Neutrophil (primary cell): ENCODE measurements at regions not wholly inside any gene's neighbourhood (a gene's known extent, or its start where the extent isn't known, plus 50 kb on each side); places are given as distances from the start of the nearest gene placed in this dataset.

Source experiments
- H3K27ac ChIP-seq: fragments of 200-600 bp; sonication (generic); 2 replicates; pipeline ENCODE4 v1.5.1; 2016; ENCODE audit warnings: mild to moderate bottlenecking, moderate library complexity
- H3K27me3 ChIP-seq: fragments of 200-600 bp; sonication (generic); 2 replicates; pipeline ENCODE4 v1.6.0; 2016; ENCODE audit warnings: mild to moderate bottlenecking
- H3K36me3 ChIP-seq: fragments of 200-600 bp; sonication (generic); 2 replicates; pipeline ENCODE4 v1.5.1; 2017
- H3K4me1 ChIP-seq, 2 experiments: fragments of 200-600 bp in 1 of 2; sonication (generic) in 1 of 2; 1 replicate in 1 of 2; 2 replicates in 1 of 2; pipeline versions ENCODE4 v1.5.1 to v1.6.1; 2013 to 2016; ENCODE audit warnings: low read depth in 1 of 2, low read length in 1 of 2, mild to moderate bottlenecking in 1 of 2, moderate library complexity in 1 of 2; ENCODE audit not compliant: control insufficient read depth in 1 of 2, insufficient read depth in 1 of 2
- H3K4me3 ChIP-seq, 2 experiments: fragments of 200-600 bp in 1 of 2; sonication (generic) in 1 of 2; 1 replicate in 1 of 2; 2 replicates in 1 of 2; pipeline ENCODE4 v1.5.1; 2013 to 2016; ENCODE audit warnings: low read depth in 1 of 2, low read length in 1 of 2, mild to moderate bottlenecking in 1 of 2, moderate library complexity in 1 of 2
- H3K9me3 ChIP-seq: fragments of 200-600 bp; sonication (generic); 2 replicates; pipeline ENCODE4 v1.5.1; 2016
- CTCF ChIP-seq: fragments of 200-600 bp; sonication (generic); IDR thresholded peaks from 2 replicates; pipeline ENCODE4 v1.5.1; 2016; ENCODE audit warnings: antibody characterized with exemption

DNA sequence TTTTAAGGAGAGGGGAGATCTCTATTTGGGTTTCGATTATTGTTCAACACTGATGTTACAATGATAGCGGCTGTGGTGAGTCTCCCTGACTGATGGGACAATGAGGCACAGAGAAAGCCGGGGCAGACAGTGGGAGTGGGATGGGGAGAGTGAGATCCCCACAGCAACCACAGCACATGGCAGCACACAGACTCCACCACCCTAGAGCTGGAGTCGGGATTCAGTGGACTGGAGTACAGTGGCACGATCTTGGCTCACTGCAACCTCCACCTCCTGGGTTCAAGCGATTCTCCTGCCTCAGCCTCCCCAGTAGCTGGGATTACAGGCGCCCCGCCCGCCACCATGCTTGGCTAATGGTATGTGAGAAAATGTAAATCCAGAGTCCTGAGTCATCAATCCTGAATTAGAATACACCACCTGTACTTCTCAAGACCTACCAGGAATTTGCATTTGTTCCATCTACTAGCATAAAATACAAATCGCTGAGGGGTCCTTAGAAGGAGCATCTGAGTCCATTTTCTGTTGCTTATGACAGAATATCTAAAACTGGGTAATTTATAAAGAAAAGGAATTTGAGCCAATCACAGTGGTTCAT lies 125.8 kb downstream of the TOMM20 start:
- no peak for TF ChIP-seq CTCF
- H3K4me3 ChIP-seq = no peak overlapping the region
- H3K27ac ChIP-seq = no peak overlapping the region
- H3K36me3 ChIP-seq = no peaks in the 10 kb centered on the region
- H3K9me3 ChIP-seq = no peaks in the 10 kb centered on the region
- H3K27me3 ChIP-seq = no peaks in the 10 kb centered on the region
- H3K4me1 ChIP-seq = no peaks in the 10 kb centered on the region

DNA sequence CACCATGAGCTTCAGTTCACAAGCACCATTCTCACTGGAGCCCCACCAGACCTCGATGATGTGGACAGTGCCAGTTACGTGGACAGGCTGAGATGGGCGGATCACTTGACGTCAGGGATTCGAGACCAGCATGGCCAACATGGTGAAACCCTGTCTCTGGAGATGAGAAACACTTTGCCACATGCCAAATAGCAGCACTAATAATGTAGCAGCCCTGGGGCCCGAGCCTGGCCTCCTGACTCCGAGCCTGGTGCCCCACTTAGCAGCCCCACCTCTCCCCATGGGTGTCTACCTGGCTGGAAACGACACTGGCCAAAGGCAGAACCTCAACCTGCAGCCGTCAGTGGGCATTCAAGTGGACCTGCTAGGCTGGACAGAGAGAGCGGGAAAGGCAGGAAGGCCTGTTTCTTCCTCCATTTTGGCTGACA lies 129.1 kb downstream of the TOMM20 start:
- Histone ChIP-seq H3K27me3 (no peaks in the 10 kb centered on the region), H3K4me1 (peaks cover 5 to 6% of the 10 kb centered on the region in 2 experiments), H3K4me3 (no peak overlapping the region), H3K36me3 (no peaks in the 10 kb centered on the region), H3K9me3 (no peaks in the 10 kb centered on the region), H3K27ac (no peak overlapping the region)
- no peak for TF ChIP-seq CTCF

DNA sequence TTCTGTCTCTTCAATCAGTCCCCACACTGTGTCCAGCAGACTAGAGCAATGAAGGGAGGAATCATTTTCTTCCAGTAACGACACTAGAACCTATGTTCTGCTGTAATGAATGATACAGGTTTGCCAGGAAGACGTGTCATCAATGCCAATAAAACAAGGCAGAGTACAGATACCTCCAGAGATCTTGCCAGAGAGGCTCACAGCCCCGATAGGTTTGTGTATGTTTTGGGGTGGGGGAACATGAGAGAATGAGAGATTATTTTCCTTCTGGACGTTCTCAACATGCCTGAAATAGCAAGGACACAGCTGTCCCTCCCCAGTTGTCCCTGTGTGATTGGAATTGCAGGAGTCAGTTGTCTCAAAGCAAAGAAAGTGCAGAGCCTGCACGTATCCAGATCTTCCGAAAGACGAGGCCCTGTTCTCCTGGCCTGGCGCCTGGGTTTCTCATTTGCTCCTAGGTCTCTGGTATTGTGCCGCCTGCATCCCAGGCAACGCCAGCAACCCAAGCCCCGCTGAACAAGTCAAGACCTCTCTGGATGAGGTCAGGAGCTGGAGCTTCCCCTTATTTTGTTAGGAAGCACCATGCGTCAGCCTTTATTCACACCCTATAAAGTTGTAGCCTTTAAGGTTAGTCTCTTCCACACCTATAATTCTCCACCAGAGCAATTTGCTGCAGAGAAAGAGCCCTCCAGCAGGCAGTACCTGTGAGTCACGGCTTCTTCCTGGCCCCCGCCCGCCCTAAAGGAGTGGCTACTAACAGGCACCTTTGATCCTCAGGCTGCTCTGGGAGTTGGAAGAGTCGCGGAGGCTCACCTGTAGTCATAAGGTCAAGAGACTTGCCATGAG lies 130.5 kb downstream of the TOMM20 start:
- Histone ChIP-seq H3K4me1 (peaks cover 8 to 12% of the 10 kb centered on the region in 2 experiments), H3K36me3 (no peaks in the 10 kb centered on the region), H3K9me3 (no peaks in the 10 kb centered on the region), H3K4me3 (no peak overlapping the region), H3K27ac (no peak overlapping the region), H3K27me3 (no peaks in the 10 kb centered on the region)
- no peak for TF ChIP-seq CTCF

- no peak overlapping the region for H3K27ac ChIP-seq
- H3K9me3 ChIP-seq = no peaks in the 10 kb centered on the region
- H3K27me3 ChIP-seq = no peaks in the 10 kb centered on the region
- no peak for TF ChIP-seq CTCF
- no peak overlapping the region for H3K4me3 ChIP-seq
- H3K36me3 ChIP-seq = no peaks in the 10 kb centered on the region
- peaks cover 8 to 12% of the 10 kb centered on the region in 2 experiments for H3K4me1 ChIP-seq
Observed at GRCh38 chr1:234997201-234997895, 131.3 kb downstream of the TOMM20 start.

GRCh38 chr1:234996245-234996757 lies 132.3 kb downstream of the TOMM20 start:
- Histone ChIP-seq H3K36me3 (no peaks in the 10 kb centered on the region), H3K27ac (no peak overlapping the region), H3K4me3 (no peak overlapping the region), H3K4me1 (peaks cover 8 to 12% of the 10 kb centered on the region in 2 experiments), H3K27me3 (no peaks in the 10 kb centered on the region), H3K9me3 (no peaks in the 10 kb centered on the region)
- TF ChIP-seq CTCF = no peak
